HUDEP-2 (cell line): ENCODE measurements at regions not wholly inside any gene's neighbourhood (a gene's known extent, or its start where the extent isn't known, plus 50 kb on each side); places are given as distances from the start of the nearest gene placed in this dataset.

ENCODE experiments used
- DNase-seq, 76 experiments: peaks; one replicate each; lab custom pipeline; 2025; ENCODE audit not compliant: unreplicated experiment in 76 of 76; lab: John Stamatoyannopoulos, UW

GRCh38 chr1:55507578-55507931, 292.4 kb upstream of the USP24 start:
- DNase-seq, result no peak

GRCh38 chr1:55506740-55507577, 291.8 kb upstream of the USP24 start:
- DNase-seq, result no peak

GRCh38 chr1:55505326-55505725, 290.2 kb upstream of the USP24 start:
- DNase-seq, result no peak

- no peak for DNase-seq
Measured at GRCh38 chr1:55504306-55504731, 289.2 kb upstream of the USP24 start.

- DNase-seq, result no peak
Measured at GRCh38 chr1:55503663-55504305, 288.6 kb upstream of the USP24 start.

GRCh38 chr1:55500601-55501000, 285.4 kb upstream of the USP24 start:
- no peak for DNase-seq

- no peak for DNase-seq
Measured at GRCh38 chr1:55490547-55490946, 275.4 kb upstream of the USP24 start.

- DNase-seq, result no peak
Measured at GRCh38 chr1:55484173-55484572, 269.0 kb upstream of the USP24 start.

- DNase-seq, result peak in 3 of 76 experiments; percentile 2 to 8 (median 5)
Measured at GRCh38 chr1:55483523-55483922, 268.4 kb upstream of the USP24 start.

- DNase-seq, result no peak
Measured at GRCh38 chr1:55481634-55482033, 266.5 kb upstream of the USP24 start.

GRCh38 chr1:55480029-55480795, 265.0 kb upstream of the USP24 start:
- DNase-seq, result no peak

GRCh38 chr1:55478742-55479141, 263.6 kb upstream of the USP24 start:
- peak in 5 of 76 experiments; percentile 2 to 18 (median 7) for DNase-seq

- no peak for DNase-seq
Measured at GRCh38 chr1:55477953-55478352, 262.8 kb upstream of the USP24 start.

GRCh38 chr1:55476445-55477015, 261.4 kb upstream of the USP24 start:
- DNase-seq, result no peak

GRCh38 chr1:55474168-55474786, 259.1 kb upstream of the USP24 start:
- DNase-seq, result peak in 48 of 76 experiments; percentile 1 to 81 (median 52)

GRCh38 chr1:55473661-55474060, 258.5 kb upstream of the USP24 start:
- peak in 2 of 76 experiments; percentile 0 to 4 for DNase-seq

GRCh38 chr1:55472784-55473183, 257.6 kb upstream of the USP24 start:
- no peak for DNase-seq

GRCh38 chr1:55472115-55472514, 257.0 kb upstream of the USP24 start:
- DNase-seq, result no peak

- DNase-seq, result no peak
Measured at GRCh38 chr1:55468142-55468795, 253.1 kb upstream of the USP24 start.

GRCh38 chr1:55466921-55467320, 251.8 kb upstream of the USP24 start:
- DNase-seq, result no peak
